ENCODE measurements at regions not wholly inside any gene's neighbourhood (a gene's known extent, or its start where the extent isn't known, plus 50 kb on each side); places are given as distances from the start of the nearest gene placed in this dataset.

- no peak for TF ChIP-seq CTCF (IDR thresholded peaks at IDR 0.05; ENCODE audit: low read length)
- no peak for TF ChIP-seq EZH2 (IDR thresholded peaks at IDR 0.05; ENCODE audit: borderline replicate concordance, low read length)
Observed at GRCh38 chr2:59853032-59853431, 700.4 kb downstream of the BCL11A start.

Data from OCI-LY1 (cell line).